ELR (cell line): ENCODE measurements at regions not wholly inside any gene's neighbourhood (a gene's known extent, or its start where the extent isn't known, plus 50 kb on each side); places are given as distances from the start of the nearest gene placed in this dataset.

Experiments
- DNase-seq: peaks from one replicate; pipeline ENCODE4 v3.0.0-alpha.2; 2015; ENCODE audit warnings: low read depth

GRCh38 chr9:74220327-74220726 is 276.8 kb upstream of the RORB start:
- DNase-seq: no peak

GRCh38 chr9:74236857-74237256 is 260.3 kb upstream of the RORB start:
- no peak for DNase-seq

- no peak for DNase-seq
Observed at GRCh38 chr9:74245866-74246497, 251.2 kb upstream of the RORB start.

GRCh38 chr9:74255489-74255984 is 241.6 kb upstream of the RORB start:
- no peak for DNase-seq

- DNase-seq: no peak
Observed at GRCh38 chr9:74275872-74276508, 221.1 kb upstream of the RORB start.

- DNase-seq: no peak
Observed at GRCh38 chr9:74277532-74277931, 219.6 kb upstream of the RORB start.

GRCh38 chr9:74281674-74282073 is 215.5 kb upstream of the RORB start:
- DNase-seq: peak; percentile 1

- no peak for DNase-seq
Observed at GRCh38 chr9:74282526-74283253, 214.4 kb upstream of the RORB start.

- DNase-seq: no peak
Observed at GRCh38 chr9:74284581-74285450, 212.3 kb upstream of the RORB start.

GRCh38 chr9:74293479-74293878 is 203.7 kb upstream of the RORB start:
- no peak for DNase-seq

- DNase-seq: no peak
Observed at GRCh38 chr9:74303945-74304344, 193.2 kb upstream of the RORB start.

GRCh38 chr9:74304598-74304997 is 192.5 kb upstream of the RORB start:
- DNase-seq: no peak

GRCh38 chr9:74309654-74310053 is 187.5 kb upstream of the RORB start:
- no peak for DNase-seq

- no peak for DNase-seq
Observed at GRCh38 chr9:74317235-74317634, 179.9 kb upstream of the RORB start.

- DNase-seq: no peak
Observed at GRCh38 chr9:74321396-74321795, 175.7 kb upstream of the RORB start.

GRCh38 chr9:74322661-74323314 is 174.3 kb upstream of the RORB start:
- DNase-seq: no peak

- DNase-seq: no peak
Observed at GRCh38 chr9:74330487-74331214, 166.5 kb upstream of the RORB start.

GRCh38 chr9:74331607-74332006 is 165.5 kb upstream of the RORB start:
- no peak for DNase-seq

- DNase-seq: no peak
Observed at GRCh38 chr9:74333384-74334032, 163.6 kb upstream of the RORB start.

- no peak for DNase-seq
Observed at GRCh38 chr9:74334271-74334670, 162.9 kb upstream of the RORB start.
